LNCAP (cell line): ENCODE measurements at regions not wholly inside any gene's neighbourhood (a gene's known extent, or its start where the extent isn't known, plus 50 kb on each side); places are given as distances from the start of the nearest gene placed in this dataset.

Experiments
- TF ChIP-seq, protein P1 (sequence below): fragments of 450-650 bp; IDR thresholded peaks from 2 replicates; pipeline ENCODE4 v1.5.1; 2017; ENCODE audit warnings: mild to moderate bottlenecking

DNA sequence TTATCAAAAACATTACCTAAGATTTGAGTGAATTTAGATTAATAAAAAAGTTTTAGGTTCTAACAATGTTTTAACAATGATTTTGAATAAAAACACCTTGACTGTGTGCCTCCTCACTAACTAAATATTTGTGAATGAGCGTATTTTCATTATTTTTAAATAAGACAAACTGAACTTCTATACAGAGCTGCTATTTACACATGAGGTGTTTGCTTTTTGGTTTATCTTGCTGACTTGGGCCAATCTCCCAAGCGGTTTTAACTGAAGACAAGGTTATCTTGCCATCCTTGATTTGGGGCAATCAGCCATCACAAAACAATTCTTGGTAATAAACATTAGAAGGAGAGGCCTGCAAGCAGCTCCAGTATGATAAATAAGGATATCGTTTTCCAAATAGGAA lies 108.2 kb upstream of the NRIP1 start:
- TF ChIP-seq, protein P1, sequence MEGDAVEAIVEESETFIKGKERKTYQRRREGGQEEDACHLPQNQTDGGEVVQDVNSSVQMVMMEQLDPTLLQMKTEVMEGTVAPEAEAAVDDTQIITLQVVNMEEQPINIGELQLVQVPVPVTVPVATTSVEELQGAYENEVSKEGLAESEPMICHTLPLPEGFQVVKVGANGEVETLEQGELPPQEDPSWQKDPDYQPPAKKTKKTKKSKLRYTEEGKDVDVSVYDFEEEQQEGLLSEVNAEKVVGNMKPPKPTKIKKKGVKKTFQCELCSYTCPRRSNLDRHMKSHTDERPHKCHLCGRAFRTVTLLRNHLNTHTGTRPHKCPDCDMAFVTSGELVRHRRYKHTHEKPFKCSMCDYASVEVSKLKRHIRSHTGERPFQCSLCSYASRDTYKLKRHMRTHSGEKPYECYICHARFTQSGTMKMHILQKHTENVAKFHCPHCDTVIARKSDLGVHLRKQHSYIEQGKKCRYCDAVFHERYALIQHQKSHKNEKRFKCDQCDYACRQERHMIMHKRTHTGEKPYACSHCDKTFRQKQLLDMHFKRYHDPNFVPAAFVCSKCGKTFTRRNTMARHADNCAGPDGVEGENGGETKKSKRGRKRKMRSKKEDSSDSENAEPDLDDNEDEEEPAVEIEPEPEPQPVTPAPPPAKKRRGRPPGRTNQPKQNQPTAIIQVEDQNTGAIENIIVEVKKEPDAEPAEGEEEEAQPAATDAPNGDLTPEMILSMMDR: no peak

DNA sequence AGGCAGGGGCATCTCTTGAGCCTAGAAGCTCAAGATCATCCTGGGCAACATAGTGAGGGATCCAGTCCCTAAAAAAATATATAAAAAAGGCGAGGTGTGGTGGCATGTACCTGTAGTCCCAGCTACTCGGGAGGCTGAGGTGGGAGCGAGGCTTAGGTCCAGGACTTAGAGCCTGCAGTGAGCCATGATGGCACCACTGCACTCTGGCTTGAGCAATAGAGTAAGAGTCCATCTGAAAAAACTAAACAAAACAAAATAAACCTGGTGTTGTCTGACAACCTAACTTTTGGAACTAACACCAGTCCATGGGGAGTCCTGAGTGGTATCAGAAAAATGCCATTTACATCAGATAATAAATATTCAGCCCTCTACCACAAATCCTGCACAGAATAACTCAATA lies 110.1 kb upstream of the NRIP1 start:
- TF ChIP-seq, protein P1: no peak

DNA sequence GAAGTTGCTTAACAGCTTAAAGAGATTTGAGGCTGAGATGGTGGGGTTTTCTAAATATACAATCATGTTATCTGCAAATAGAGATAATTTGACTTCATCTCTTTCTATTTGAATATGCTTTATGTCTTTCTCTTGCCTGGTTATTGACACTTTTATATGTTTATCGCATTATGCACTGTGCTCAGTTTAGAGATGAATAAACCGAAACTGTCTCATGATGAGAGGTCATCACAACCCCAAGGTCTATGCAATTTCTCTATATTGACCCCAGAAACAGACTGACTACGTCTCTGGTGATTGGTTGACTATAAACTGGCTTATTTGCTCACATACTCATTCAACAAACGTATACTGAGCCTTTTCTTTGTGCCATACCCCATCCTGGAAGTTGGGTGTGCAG lies 117.9 kb upstream of the NRIP1 start:
- TF ChIP-seq, protein P1: no peak

DNA sequence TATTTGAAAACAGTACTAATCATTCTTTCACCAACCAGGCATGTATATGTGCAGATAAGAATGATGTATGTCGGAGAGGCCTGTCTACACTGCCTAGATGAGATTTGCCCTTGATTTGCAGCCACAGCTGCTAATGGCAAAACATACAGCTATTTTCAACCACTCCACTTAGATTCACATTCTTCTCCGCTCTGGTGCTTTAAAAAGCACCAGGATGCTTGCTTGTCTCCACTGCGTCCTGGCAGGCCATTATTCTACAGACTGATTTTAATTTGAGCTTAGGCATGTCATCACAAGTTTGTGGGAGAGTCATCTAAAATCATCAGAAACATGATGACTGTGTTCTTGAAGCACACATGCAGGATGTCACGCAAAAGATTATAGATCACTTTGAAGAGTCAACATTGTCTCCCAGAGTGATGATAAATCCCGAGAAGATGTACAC lies 119.0 kb upstream of the NRIP1 start:
- TF ChIP-seq, protein P1: no peak

DNA sequence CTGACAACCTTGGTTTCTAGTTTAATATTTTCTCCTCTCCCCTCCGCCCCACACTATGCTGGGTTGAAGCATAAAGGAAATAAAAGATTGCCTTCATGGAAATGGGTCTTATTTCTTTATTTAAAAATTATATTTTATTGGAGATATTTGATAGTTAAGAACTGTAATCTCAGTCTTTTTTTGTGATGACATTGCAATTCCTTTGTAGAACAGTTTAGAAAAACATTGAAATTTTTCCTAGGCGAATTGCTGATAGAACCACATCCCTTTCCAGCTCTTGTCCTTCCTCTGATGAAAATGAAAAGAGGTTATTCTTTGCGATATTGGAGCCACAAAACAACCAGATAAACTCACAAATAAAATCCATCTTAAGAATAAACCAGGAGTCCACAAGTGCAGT lies 125.6 kb upstream of the NRIP1 start:
- TF ChIP-seq, protein P1: no peak

DNA sequence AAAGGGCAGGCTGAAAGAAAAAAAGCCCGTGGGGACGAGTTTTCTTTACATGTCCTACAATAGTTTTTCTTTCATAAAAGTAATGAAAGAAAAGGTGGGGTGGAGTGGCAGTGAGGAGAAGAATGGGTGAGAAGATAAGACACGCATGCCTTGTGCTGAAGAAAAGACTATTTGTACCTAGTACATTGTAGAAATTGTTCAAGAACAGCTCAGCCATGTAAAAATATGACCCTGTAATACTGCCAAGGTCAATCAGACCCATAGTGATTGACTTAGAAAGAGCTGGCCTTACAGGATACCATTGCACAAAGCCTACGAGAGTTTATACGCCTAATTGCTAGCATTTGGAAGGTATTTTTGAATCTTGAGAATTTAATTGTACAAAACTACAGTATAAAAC lies 126.0 kb upstream of the NRIP1 start:
- TF ChIP-seq, protein P1: no peak

DNA sequence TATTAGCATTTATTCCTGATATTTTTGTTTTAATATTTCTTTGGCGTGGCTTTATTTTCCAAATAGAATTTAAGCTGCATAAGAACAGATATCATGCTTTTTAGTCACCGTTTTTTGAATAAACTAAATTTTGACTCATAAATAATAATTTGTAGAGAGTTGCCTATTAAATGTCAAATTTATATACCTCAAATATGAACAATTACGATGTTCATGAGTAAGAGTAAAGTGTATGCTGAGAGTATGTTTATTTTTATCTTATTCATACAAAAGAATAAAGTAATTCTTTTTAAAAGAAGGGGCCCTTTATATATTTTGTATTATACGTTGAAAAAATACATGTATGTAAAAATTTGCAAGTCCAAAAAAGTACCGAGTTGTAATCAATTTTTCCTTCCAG lies 126.5 kb upstream of the NRIP1 start:
- TF ChIP-seq, protein P1: no peak

DNA sequence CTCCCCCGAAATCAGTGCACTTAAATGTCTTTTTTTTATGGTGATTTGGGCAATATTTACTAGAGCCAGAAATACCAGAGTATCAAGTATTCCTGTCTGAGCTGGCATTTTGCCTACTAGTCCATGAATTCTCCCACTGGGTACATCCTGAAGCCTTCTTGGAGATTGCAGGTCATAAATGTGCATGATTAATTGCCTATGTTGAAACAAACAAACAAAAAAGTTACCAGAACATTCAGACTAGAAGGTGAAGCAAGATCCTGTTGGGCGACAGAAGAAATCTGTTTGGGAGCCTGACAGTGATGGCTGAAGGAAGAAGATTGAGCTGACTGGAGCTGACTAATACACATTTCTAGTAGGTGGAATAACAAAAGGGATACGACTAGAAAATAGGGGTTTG lies 127.4 kb upstream of the NRIP1 start:
- TF ChIP-seq, protein P1: no peak
